ENCODE measurements at regions not wholly inside any gene's neighbourhood (a gene's known extent, or its start where the extent isn't known, plus 50 kb on each side); places are given as distances from the start of the nearest gene placed in this dataset.

DNA sequence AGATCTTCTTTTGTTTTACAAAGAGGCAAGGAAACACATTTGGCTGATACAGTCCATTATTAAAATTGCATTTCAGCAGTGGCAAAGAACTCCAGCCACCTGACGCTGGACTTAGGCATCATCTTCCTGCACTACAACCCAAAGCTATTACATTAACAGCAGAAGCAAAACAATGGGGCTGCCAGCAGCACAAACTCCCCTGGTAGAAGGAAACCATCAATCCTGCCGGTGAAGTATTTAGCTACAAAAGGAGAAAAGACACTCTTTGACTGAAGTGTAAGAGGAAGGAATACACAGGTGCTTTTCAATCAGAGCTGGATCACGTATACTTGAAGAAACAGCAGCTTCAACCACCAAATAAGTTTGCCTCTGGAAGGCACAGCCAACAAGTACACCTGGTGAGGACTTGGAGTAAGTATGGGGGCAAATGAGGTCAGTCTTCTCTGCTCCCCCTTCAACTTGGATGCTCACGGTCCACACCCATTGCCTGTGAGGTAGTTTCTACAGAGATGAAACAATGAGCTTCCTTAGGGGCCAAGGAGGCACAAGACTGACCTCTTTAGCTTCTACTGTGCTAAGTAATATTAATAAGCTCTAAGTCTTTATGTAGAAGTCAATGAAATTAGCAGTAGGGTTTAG is 125.9 kb upstream of the FOXN3 start:
- no peak for TF ChIP-seq CTCF (IDR thresholded peaks at IDR 0.05; ENCODE audit: poor library complexity, severe bottlenecking)
- TF ChIP-seq TAF1 (IDR thresholded peaks at IDR 0.05; ENCODE audit: low read depth), result no peak

Data from neural cell (in vitro differentiated cells).